ENCODE measurements at regions not wholly inside any gene's neighbourhood (a gene's known extent, or its start where the extent isn't known, plus 50 kb on each side); places are given as distances from the start of the nearest gene placed in this dataset.
"Not testable (repeated sequence)": the region's sequence is repeated elsewhere in the genome, so short reads cannot be mapped to it uniquely, and the experiment has no call there.

DNA sequence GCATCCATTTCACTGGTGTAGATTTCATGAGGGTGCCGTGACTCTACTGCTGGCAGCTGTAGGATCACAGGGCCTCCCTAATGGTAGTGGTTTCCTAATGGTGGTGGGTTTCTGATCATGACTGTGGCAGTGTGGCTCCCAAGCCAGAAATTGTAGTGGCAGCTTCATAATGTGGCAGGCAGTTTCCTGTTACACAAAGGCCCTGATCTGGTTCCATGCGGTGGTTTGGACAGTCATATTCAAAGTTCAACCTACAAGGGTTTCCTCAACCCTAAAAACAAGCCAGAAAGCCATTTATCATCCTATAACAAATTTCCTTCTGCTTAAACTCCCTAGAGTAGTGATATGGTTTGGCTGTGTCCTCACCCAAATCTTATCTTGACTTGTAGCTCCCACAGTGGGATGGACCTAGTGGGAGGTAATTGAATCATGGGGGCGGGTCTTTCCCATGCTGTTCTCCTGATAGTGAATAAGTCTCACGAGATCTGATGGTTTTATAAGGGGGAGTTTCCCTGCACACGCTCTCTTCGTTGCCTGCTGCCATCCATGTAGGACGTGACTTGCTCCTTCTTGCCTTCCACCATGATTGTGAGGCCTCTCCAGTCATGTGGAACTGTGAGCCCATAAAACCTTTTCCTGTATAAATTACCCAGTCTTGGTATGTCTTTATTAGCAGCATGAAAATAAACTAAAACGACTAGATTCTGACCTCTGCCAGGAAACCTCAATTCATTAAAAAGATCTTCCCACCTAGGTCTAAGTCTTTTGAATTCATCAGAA lies 257.1 kb downstream of the EFCAB11 start:
- DNase-seq: no peak

DNA sequence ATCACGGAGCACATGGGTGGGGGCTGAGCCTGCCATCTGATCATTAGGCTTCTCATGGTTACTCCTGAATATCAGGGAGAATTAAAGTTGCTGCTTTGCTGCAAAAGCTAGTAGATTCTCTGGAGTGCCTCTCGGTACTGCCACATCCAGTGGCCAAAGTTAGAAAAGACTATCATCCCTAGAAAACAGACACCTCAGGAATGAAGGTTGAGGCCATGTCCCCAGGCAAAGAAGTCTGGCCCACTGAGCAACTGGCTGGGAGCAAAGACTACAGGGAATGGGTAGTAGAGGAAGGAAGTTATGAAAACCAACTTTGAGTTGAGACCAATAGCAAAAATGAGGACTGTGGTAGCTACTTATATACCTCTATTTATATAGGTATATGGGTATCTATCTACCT lies 258.7 kb downstream of the EFCAB11 start:
- DNase-seq: no peak

DNA sequence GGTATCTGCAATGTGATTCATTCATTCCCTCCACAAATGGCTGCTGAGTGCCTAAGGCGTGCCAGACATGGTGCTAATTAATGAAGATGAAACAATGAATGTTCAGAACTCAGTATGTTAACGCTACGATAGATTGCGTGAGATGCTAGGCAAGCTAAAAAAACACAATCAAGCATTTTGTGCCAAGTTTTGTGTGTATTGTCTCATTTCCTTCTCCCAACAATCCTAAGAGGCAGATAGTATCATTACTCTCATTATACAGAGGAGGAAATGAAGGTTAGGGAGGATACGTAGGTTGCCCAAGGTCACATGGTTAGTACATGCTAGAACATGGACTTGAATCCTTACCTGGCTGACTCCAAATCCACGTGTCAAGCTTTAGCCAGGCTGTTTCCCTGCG lies 264.4 kb downstream of the EFCAB11 start:
- no peak for DNase-seq

DNA sequence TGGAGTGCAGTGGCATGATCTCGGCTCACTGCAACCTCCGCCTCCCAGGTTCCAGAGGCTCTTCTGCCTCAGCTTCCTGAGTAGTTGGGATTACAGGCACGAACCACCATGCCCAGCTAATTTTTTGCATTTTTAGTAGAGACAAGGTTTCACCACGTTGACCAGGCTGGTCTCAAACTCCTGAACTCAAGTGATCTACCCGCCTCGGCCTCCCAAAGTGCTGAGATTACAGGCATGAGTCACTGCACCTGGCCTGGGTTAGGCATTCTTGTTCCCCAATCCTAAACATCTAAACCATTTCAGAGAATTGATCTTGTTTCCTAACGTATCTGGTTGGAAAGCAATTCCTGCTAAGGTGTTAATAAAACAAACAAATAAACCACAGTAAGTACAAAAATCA lies 264.8 kb downstream of the EFCAB11 start:
- DNase-seq: not testable (repeated sequence)

DNA sequence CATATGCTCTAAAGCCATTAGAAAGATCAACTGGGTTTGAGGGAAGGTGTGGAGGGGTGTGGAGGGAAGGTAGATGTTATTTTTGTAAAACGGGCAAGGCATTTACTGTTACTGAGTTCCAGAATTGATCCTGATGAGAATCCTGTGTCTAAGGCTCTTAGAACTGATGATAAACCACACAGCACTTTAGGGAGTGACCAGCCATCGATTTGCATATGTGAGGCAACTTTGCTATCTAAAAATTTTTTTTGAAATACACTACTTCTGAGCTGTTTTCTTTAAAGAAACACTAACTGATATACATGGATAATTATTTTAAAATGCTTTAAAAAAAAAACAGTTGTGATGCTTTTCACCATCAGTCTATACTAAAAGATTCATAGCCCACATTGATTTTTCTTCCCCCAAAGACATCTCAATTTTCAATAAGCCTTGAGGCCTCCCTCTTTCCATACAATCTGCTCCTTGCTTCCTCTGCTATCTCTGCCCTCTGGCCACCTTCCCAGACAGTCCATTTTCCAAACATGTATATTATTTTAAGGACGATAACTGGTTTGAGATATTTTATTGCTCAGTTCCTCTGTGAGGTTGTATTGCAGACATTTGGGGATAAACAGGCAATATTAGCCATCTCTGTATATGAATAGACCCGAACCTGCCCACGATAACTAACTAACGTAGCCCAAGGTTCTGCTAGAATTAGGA lies 265.9 kb downstream of the EFCAB11 start:
- DNase-seq: no peak

DNA sequence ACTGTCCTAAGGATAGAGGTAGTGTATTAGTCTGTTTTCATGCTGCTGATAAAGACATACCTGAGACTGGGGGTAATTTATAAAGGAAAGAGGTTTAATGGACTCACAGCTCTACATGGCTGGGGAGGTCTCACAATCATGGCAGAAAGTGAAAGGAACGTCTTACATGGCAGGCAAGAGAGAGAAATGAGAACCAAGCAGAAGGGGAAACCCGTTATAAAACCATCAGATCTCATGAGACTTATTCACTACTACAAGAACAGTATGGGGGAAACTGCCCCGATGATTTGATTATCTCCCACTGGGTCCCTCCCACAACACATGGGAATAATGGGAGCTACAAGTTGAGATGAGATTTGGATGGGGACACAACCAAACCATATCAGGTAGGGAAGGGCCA lies 267.4 kb downstream of the EFCAB11 start:
- not testable (repeated sequence) for DNase-seq

DNA sequence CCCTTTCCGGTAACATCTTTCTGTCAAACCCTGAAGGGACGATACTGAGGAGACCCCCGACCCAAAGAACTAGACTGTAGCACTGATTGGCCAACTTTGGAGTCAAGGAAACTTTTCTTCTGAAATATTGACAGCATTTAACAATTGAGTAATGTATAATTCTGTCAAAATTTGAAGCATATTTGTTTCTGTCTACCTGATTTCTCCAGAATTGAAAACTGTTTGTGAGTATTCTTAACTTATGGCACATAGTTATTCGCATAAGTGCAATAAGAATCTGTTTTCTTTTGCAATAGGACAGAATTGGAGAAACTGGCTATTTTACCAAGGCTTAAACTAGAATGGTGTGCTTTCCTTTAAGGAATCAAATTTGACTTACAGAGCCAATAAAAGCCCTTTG lies 267.1 kb upstream of the FOXN3 start:
- no peak for DNase-seq

DNA sequence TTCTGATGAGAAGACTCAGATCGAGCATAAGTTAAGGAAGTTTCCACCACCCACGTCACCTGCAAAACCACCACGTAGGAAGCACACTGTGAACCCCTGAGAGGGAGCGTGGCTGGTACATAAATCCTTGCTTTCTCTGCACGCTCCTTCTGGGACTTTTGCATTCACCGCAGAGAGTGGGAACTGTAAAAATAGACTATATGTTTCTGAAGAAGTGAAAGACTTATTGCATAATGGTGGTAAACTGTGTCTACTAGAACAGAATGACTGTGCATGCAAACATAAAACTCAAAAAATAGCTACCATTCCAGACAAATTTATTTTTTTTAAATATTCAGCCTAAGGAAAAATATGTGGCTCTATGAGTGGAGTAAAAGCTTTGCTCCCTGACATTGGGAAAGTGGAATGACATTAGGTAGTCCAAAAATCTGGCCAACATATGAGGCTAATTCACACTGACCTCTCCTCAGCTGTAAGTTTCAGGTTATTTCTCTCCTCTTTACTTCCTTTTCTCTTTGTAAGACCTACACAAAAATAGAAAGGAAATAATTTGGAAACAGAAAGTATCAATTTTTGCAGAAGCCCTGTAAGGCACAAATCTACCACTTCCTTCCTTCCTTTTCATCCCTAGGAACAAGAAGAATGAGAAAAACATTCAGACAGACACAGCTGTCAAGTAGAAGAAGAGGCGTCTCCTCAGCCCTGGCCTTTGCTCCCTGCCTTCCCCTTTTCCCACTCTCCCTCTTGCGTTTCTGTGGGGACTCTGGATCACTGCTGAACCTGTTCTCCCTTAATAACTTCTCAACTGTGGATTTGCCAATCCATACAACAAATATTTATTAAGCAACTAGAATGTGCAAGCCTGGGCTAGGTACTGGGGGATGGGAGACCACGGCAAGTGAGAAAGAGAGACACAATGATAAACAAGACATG lies 264.3 kb upstream of the FOXN3 start:
- DNase-seq: no peak

DNA sequence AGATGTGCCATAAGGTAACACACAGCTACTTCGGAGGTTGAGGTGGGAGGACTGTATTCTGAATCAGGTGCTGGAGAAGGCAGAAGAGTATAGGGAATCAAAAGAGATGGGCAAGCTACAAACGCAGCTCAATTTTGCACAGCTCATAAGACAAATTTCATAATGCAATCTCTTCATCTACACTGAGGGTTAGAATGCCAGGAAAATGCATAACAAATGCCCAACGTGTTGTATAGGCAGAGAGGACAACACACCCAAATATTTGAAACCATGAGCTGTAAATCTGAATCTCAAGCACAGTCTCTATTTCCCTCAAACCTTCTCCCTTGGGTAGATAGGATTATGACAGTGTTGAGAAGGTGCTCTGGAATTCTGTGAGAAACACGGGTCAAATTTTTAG lies 263.1 kb upstream of the FOXN3 start:
- no peak for DNase-seq

DNA sequence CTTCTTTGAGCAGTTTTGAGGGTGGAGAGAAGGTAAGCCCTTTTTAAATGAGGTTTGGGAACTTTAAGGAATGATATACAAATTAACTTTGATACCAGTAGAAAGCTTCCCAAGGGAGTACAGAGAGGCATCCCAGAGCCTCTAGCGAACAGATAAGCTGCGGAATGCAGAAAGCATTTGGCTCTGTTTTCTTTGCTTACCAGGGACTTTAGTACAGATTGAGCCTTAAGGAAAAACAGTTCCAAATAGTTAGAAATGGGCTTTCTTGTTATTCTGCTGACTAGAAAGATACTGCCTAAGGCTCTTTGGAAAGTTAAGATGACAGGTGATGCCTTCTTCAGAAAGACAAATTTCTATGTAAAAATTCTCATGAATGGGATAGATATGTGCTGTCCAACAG lies 261.7 kb upstream of the FOXN3 start:
- no peak for DNase-seq

DNA sequence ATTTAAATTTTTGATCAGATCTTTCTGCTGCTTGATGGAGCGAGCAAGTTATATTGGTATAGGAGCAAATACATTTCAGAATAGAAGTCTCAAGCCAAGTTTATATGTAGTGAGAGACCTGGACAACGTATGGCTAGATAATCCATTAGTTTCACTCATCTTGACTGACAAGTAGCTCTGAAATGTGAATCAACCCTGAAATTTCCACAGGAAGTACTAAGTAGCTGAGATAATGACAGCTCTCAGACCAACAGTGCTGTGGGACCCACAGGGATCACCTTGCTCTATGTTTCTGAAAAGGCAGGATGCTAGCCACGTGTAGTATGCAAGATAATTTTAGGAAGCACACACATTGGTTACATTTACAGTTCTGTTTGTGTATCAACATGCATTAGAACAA lies 258.6 kb upstream of the FOXN3 start:
- no peak for DNase-seq

DNA sequence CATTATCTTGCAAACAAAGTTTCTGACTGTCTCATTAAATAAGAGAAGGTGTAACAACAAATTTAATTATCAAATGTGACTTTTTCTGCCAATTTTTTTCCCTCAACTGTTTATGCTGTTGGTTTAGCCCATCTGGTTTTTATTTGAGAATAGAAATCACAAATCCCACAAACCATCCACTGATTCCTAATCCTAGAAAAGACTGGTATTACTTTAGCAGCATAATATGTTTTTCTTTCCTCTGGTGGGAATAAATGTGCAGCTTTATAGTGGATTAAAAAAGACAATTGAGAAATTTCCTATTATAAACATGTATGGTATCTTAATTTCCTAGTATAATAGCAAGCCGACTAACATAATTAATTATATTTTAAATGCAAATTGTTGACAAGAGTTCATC lies 257.9 kb upstream of the FOXN3 start:
- no peak for DNase-seq

DNA sequence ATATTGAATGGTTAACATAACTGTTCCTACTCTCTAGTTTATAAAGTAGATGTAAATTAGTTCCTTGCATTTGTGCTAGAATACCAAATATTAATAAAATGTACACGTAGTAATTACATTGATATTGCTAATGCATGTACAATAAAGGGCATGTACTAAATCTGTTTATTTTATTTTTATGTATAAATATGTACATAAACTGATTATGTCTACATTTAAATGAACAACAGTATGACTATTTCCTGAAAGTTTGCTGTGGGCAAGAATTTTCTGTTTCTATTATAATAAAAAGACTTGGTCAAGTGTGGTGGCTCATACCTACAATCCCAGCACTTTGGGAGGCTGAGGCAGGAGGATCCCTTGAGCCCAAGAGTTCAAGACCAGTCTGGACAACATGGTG lies 257.2 kb upstream of the FOXN3 start:
- DNase-seq: no peak

DNA sequence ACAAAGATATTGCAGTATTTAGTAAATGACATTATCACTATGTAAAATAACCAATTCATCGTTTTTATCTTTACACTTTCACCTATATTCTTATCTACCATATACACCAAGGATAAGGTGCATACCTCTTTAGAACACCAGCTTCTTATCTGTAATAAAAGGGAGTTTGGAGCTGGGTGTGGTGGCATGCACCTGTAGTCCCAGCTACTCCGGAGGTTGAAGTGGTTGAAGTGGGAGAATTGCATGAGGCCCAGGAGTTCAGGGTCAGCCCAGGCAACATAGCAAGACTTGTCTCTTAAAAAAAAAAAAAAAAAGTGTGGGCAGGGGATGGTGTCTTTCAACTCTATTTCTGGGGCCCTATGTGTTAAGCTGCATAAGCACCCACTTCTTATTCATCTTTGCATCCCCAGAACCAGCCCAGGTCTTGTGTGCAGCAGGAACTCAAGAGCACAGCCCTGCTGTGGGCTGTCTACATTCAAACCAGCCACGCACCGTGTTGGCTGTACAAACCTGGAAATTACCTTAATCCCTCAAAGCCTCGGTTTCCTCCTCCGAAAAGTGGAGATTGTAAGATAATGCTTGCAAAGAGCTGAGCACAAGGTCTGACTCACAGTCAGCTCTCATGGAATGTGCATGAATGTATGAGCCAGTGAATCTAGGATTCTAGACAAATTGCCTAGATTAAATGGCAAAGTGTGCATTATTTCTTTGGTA lies 256.6 kb upstream of the FOXN3 start:
- no peak for DNase-seq

DNA sequence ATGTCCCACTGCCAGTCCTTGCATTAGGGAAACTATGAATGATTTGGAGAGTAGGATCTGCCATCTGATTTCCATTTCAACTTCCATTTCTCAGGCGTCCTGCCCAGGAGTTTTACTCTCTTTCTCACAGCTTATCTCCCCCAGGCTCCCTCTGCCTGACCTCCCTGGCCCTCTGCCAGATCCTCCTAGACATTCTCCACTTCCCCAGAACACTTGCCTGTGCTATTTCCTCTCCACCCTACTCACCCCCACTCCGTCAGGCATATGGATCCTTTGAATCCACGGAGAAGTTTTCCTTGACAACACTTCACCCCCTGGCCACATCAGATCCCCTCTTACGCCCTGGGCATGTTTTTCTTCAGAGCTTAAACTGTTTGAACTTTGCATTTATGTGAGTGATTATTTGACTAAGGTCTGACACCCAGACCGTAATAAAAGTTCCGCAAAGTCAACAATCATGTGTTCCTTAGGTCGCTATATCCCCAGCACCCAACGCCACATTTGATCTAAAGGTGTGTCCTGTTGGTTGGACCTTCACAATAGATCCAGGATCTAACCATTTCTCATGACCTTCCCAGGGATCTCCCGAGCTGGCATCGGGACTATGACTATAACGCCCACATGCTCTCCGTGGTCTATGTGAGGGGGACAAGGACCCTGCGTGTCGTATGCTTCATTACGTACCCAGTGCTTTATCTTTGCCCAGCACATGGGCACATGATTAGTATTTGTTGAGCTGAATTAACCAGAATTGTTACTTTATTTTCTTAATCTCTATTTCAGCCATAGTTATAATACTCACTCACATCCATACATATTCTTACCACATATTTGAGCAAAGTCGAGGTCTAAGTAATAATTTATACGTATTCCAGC lies 255.8 kb upstream of the FOXN3 start:
- no peak for DNase-seq

DNA sequence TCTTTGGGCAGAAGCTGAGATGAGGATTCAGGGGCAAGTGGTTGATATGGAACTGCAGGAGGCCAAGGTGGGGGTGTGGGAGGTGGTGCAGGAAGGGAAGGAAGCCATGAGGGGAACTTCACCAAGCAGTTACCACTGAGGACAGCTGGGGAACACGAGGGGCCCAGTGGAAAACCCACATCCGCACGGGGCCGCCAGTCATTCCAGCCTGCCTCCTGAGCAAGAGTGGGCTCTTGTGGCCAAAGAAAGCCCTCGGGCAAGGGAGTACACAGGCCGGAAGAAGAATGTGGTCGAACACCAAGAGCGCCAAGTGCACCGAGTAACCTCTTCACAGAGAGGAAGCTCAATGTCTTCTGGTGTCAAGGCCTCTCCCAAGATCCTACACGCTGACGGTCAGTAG lies 252.2 kb upstream of the FOXN3 start:
- no peak for DNase-seq

DNA sequence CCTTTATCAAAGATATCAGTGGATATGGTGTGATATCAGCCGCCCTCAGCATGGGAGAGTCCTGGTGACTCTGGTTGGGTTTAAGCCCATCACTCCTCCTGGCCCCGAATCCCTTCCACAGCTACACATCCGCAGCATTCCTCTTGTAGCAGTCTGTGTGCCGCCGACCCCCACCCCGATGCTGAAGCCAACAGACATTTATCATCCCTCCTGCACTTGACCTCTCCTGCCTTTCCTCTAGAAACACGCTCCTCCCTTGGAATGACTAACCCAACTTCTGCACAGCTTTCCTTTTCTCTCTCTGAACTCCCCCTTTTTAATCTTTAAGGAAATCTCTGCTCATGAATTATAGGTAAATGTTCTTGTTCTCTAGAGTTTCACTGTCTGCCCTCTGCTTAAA lies 250.9 kb upstream of the FOXN3 start:
- no peak for DNase-seq

DNA sequence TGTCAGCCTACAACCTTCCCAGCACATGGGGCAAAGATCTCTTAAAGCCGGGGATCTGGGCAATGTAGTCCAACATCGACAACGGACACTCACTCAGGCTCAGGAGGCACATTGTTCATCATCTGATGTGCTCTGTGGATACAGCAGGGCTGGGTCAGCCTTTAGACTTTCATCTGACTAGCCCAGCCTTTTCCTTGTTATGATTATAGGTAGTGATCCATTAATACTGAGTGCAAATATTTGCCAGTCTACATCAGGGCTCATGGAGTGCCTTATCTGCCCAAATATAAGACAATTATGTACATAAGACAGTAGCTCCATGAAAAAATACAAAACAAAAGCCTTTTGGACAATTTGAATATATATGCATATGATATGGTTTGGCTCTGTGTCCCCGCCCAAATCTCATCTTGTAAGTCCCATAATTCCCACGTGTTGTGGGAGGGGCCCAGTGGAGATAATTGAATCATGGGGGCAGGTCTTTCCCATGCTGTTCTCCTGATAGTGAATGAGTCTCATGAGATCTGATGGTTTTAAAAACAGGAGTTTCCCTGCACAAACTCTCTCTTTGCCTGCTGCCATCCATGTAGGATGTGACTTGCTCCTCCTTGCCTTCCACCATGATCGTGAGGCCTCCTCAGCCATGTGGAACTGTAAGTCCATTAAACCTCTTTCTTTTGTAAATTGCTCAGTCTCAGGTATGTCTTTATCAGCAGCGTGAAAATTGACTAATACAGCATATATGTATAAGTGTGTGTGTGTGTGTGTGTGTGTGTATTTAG lies 248.5 kb upstream of the FOXN3 start:
- not testable (repeated sequence) for DNase-seq

DNA sequence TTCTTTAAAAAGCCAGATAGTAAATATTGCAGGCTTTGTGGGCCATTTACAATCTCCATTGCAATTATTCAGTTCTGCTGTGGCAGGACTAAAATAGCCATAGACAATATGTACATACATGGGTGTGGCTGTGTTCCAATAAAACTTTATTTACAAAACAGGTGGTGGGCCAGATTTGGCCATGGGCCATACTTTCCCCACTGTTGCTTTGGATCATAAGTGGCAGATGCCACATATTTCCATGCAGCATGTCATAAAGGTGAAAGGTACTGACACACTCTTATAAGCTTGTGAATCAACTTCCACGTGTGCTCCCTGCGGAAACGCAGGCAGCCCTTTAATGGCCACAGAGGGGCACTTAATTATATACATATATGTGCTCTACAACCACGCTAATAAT lies 244.4 kb upstream of the FOXN3 start:
- no peak for DNase-seq

DNA sequence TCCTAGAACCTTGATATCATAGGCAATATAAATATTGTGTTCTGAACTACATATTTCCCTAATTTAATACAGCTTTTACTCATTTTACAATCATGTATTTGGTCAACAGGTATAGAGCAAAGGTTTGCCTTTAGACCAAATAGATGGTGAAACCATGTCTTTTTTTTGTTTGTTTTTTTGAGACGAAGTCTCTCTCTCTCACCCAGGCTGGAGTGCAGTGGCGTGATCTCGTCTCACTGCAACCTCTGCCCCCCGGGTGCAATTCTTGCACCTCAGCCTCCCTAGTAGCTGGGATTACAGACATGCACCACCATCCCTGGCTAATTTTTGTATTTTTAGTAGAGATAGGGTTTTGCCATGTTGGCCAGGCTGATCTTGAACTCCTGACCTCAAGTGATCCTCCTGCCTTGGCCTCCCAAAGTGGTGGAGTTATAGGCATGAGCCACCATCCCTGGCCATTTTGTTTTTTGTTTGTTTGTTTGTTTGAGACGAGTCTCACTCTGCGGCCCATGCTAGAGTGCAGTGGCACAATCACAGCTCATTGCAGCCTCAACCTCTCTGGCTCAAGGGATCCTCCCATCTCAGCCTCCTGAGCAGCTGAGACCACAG lies 243.7 kb upstream of the FOXN3 start:
- not testable (repeated sequence) for DNase-seq

DNA sequence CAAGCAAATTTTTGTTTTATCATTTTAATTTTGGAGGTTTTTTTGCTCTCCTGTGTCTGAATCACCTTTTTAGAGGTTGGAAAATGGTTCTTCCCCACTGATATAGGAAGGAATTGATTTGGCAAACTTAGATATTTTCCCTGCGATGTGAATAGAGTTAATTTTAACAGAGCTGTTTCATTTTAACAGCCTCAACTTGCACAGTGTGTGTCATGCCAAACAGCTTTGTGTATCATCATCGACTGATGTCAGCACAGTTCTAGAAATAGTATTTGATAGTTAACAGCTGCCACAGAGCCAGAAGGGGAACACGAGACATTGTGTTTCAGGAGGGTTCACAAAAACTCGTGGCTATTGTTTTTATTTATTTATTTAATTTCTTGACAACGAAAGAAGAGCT lies 243.1 kb upstream of the FOXN3 start:
- DNase-seq: no peak

Data from NCI-H524 treated with DMSO at 0.1 percent for 48 hours (cell line).